ENCODE measurements at regions not wholly inside any gene's neighbourhood (a gene's known extent, or its start where the extent isn't known, plus 50 kb on each side); places are given as distances from the start of the nearest gene placed in this dataset.

- Mint-ChIP-seq H3K27ac (ENCODE audit: unreplicated experiment) (no peak overlapping the region), H3K4me3 (no peak overlapping the region), H3K9me3 (peaks cover 7% of the 10 kb centered on the region), H3K27me3 (ENCODE audit: low read depth) (no peaks in the 10 kb centered on the region), H3K4me1 (peaks cover 5% of the 10 kb centered on the region), H3K36me3 (ENCODE audit: low read depth) (no peaks in the 10 kb centered on the region)
- no peak for DNase-seq (ENCODE audit: low read depth, low spot score)
- no peak for TF ChIP-seq CTCF (conservative IDR thresholded peaks at IDR 0.05)
Observed at GRCh38 chr18:51575171-51575570, 377.7 kb upstream of the MEX3C start.

- no peak for DNase-seq (ENCODE audit: low read depth, low spot score)
- Mint-ChIP-seq H3K27me3 (ENCODE audit: low read depth) (no peaks in the 10 kb centered on the region), H3K36me3 (ENCODE audit: low read depth) (no peaks in the 10 kb centered on the region), H3K27ac (ENCODE audit: unreplicated experiment) (no peak overlapping the region), H3K9me3 (peaks cover 7% of the 10 kb centered on the region), H3K4me3 (no peak overlapping the region), H3K4me1 (peaks cover 5% of the 10 kb centered on the region)
- no peak for TF ChIP-seq CTCF (conservative IDR thresholded peaks at IDR 0.05)
Observed at GRCh38 chr18:51578406-51578980, 381.0 kb upstream of the MEX3C start.

GRCh38 chr18:51580580-51580979 is 383.1 kb upstream of the MEX3C start:
- Mint-ChIP-seq H3K4me3 (no peak overlapping the region), H3K27me3 (ENCODE audit: low read depth) (no peaks in the 10 kb centered on the region)

GRCh38 chr18:51582551-51582950 is 385.1 kb upstream of the MEX3C start:
- no peak overlapping the region for H3K27ac Mint-ChIP-seq (ENCODE audit: unreplicated experiment)
- H3K4me1 Mint-ChIP-seq = peaks cover 5% of the 10 kb centered on the region
- H3K4me3 Mint-ChIP-seq = no peak overlapping the region
- H3K36me3 Mint-ChIP-seq (ENCODE audit: low read depth) = peaks cover 2% of the 10 kb centered on the region
- no peak for DNase-seq (ENCODE audit: low read depth, low spot score)
- H3K9me3 Mint-ChIP-seq = peaks cover 16% of the 10 kb centered on the region
- no peak for TF ChIP-seq CTCF (conservative IDR thresholded peaks at IDR 0.05)
- no peaks in the 10 kb centered on the region for H3K27me3 Mint-ChIP-seq (ENCODE audit: low read depth)

More at GRCh38 chr18:51580580-51580979, 383.1 kb upstream of the MEX3C start:
- no peak for TF ChIP-seq CTCF (conservative IDR thresholded peaks at IDR 0.05)
- DNase-seq (ENCODE audit: low read depth, low spot score) = no peak
- peaks cover 2% of the 10 kb centered on the region for H3K36me3 Mint-ChIP-seq (ENCODE audit: low read depth)
- H3K4me1 Mint-ChIP-seq = peaks cover 5% of the 10 kb centered on the region
- peaks cover 14% of the 10 kb centered on the region for H3K9me3 Mint-ChIP-seq
- H3K27ac Mint-ChIP-seq (ENCODE audit: unreplicated experiment) = no peak overlapping the region

- Mint-ChIP-seq H3K9me3 (peaks cover 11% of the 10 kb centered on the region), H3K36me3 (ENCODE audit: low read depth) (peaks cover 2% of the 10 kb centered on the region), H3K27me3 (ENCODE audit: low read depth) (no peaks in the 10 kb centered on the region), H3K4me1 (no peaks in the 10 kb centered on the region), H3K4me3 (no peak overlapping the region), H3K27ac (ENCODE audit: unreplicated experiment) (no peak overlapping the region)
- DNase-seq (ENCODE audit: low read depth, low spot score) = no peak
- no peak for TF ChIP-seq CTCF (conservative IDR thresholded peaks at IDR 0.05)
Observed at GRCh38 chr18:51588616-51589015, 391.1 kb upstream of the MEX3C start.
